Right lung (tissue), 2 donors: ENCODE measurements at regions not wholly inside any gene's neighbourhood (a gene's known extent, or its start where the extent isn't known, plus 50 kb on each side); places are given as distances from the start of the nearest gene placed in this dataset.

Source experiments
- DNase-seq, 2 donors: peaks; one replicate each; pipeline ENCODE4 v3.0.0-alpha.2; 2013

DNA sequence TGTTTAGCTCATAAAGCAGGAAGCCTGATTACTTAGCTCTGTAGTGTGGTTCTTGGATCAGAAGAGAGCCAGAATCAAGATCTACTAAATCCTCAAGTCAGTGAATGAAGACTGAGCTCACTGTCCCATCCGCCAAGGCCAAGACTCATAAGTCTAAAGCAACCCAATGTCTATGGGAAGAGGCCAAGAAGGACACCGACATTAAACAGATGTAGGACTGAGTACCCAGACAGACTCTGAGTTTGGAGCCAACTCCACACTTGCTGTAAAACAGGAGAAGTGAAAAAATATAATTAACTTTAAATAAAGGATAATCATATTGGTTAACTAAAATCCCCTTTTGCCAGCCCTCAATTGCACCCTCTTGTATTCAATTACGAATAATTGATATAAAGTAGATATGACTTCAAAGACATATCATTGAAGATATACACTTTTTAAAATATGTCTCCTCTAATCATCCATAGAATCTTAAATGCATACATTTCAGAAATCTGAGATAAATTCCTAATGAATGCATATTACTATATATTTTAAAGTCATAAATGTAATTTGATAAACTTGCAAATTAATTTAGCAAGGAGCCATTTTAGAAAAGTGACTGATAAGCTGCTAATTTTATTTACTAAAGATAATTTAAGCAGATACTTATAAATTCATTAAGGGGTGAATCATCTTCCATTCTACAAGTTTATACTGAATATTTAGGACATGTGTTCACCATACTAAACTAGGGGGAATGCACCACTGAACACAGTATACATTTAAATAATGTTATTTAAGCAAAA is 617.0 kb upstream of the ARID1B start:
- DNase-seq: no peak

- DNase-seq: no peak
Observed at GRCh38 chr6:156154896-156155295, 622.3 kb upstream of the ARID1B start.

DNA sequence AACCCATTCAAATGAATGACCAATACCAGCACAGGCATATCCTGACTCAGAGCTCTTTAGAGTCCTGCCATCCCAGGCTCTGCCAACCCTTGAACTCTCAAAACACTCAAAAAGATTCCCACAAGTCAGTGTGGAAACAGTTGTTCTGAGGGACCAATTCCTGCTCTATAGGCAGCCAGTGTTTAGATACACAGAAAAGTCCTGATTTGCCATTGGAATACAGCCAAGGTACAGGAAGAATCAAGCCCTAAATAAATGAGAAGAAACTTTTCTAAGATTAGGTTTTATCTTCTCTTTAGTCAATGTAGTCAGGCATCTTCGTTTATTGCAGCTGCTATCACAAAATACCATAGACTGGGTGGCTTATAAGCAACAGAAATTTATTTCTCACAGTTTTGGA is 626.8 kb upstream of the ARID1B start:
- no peak for DNase-seq

- DNase-seq: no peak
Observed at GRCh38 chr6:156146891-156147290, 630.3 kb upstream of the ARID1B start.

- no peak for DNase-seq
Observed at GRCh38 chr6:156131221-156131903, 645.8 kb upstream of the ARID1B start.

- DNase-seq: peak in 1 of 2 donors; percentile 15
Observed at GRCh38 chr6:156126535-156126934, 650.6 kb upstream of the ARID1B start.

GRCh38 chr6:156125844-156126243 is 651.3 kb upstream of the ARID1B start:
- peak in 1 of 2 donors; percentile 21 for DNase-seq

DNA sequence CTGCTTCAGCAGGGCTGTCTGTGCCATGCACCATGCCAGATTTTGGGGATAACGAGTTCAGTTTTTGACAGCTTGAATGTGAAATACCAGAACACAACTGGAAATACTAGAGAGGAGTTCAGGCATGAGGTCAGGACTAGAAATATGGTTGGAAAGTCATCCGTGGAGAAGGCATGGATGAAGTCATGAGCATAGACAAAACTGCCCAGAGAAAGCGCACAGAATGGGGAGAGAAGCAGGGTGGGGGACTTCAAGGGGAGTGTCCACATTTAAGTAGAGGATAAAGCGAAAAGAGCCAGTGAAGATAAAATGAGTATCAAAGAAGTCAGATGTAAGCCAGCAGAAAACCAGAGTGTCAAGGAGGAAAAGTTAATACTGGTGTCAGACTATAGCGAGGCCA is 653.4 kb upstream of the ARID1B start:
- no peak for DNase-seq

- no peak for DNase-seq
Observed at GRCh38 chr6:156121973-156122372, 655.2 kb upstream of the ARID1B start.

DNA sequence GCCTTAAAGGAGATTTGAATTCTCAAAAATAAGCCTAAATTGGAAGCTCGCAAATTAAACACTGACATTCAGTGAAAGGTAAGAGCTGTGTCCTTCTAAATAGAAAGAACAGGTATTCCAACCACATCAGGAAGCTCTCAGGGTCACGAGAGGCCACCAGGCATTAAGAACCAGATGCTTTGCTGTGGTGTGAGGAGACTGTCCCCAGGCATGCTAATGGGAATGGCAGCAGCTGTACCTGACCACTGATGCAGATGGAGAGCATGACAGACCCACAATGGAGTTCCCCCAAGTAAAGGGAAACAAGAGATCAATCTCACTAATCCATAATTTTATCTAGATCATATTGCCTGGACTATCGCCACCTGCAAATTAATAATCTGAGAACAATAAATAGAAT is 658.9 kb upstream of the NOX3 start:
- DNase-seq: no peak

- DNase-seq: no peak
Observed at GRCh38 chr6:156113631-156114030, 658.0 kb upstream of the NOX3 start.

DNA sequence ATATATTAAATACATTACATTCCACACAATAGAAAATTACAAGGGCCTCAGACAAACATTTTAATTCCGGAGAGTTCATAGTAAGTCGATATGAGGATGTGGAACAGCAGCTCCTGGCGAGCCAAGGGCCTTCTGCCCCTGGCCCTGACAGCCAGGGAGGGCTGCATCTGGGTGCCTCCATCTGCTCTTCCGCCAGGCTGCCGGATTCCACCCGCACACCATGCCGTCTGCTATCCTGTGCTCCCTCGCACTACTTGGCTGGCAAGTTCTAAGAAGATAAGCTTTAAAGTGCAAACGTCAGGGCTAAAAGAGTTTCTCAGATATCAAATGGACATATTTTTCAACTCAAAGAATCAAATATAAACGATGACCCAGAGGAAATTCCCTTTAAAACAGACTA is 656.3 kb upstream of the NOX3 start:
- no peak for DNase-seq

- no peak for DNase-seq
Observed at GRCh38 chr6:156110249-156110648, 654.6 kb upstream of the NOX3 start.

- no peak for DNase-seq
Observed at GRCh38 chr6:156109713-156110112, 654.1 kb upstream of the NOX3 start.

GRCh38 chr6:156107624-156108101 is 652.0 kb upstream of the NOX3 start:
- peak; percentile 17 to 20 for DNase-seq

- no peak for DNase-seq
Observed at GRCh38 chr6:156102129-156102528, 646.5 kb upstream of the NOX3 start.

- no peak for DNase-seq
Observed at GRCh38 chr6:156098839-156099238, 643.2 kb upstream of the NOX3 start.

- DNase-seq: no peak
Observed at GRCh38 chr6:156087487-156087886, 631.8 kb upstream of the NOX3 start.

DNA sequence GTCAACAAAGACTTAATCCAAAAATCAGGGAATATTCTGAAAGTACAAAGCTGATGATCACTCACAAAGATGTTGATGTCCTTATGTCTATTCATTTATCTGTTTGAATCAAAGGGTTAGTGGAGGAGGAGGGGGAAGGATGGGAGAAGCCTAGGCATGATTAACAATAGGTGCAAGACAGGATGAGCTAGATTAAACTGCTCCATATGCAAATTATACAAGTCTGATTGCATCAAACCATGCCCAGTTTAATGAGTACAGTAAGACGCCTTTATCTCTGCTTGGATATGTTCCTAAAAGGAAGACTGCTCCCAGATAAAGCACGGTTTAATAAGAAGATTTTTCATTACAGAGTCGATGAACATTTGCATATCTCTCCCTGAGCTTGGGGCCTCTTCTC is 626.4 kb upstream of the NOX3 start:
- DNase-seq: no peak

DNA sequence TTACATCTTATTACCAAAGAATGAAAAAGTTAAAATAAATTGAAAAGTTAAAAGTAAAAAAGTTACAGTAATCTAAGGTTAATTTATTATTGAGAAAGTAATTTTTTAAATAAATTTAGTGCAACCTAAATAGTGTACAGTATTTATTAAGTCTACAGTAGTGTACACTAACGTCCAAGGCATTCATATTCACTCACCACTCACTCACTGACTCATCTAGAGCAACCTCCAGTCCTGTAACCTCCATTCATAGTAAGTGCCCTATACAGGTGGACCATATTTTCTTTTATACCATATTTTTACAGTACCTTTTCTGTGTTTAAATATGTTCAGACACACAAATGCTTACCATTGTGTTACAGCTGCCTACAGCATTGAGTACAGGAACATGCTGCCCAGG is 624.7 kb upstream of the NOX3 start:
- DNase-seq: no peak

DNA sequence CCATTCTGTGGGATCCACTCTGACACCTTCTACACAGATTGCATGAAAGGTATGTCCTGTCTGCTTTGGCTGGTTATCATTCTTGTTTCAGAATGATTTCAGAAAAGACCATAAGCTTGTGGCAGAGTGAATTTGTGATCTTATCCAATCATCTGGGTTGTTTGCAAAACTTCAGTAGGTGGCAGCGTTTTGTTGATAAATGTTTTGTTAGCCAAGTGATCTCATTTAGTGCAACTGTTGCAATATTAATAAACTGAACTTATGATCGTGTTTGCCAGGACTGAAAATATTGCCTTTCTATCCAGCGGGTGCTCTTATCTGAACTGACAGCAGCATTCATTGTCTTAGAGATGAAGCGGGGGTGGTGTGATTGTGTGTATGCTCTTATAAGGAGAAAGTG is 613.2 kb upstream of the NOX3 start:
- DNase-seq: peak in 1 of 2 donors; percentile 7

GRCh38 chr6:156065849-156066248 is 610.2 kb upstream of the NOX3 start:
- DNase-seq: no peak

DNA sequence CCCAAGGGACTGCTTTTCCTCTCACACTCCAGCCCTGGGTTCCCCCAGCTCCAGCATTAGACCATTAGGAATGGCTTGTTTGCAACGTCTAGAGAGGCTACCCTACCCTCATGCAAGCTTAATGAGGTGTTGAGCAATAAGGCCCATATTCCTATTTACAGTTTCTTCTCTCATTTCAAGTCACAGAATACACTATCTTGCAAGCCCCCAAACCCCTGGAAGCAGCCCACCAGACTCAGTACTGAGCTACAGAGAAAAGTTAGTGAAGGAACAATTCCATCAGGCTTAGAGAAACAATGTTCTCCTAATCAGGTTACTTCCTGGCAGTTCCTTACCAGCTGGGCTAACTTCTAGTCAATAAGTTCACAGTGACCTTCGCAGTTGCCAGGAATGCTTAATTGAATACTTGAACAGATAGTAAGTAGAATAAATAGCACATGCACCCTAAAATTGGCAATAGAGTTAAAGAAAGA is 606.5 kb upstream of the NOX3 start:
- peak; percentile 51 to 55 for DNase-seq
